ENCODE measurements at regions not wholly inside any gene's neighbourhood (a gene's known extent, or its start where the extent isn't known, plus 50 kb on each side); places are given as distances from the start of the nearest gene placed in this dataset.
"Not testable (repeated sequence)": the region's sequence is repeated elsewhere in the genome, so short reads cannot be mapped to it uniquely, and the experiment has no call there.

DNA sequence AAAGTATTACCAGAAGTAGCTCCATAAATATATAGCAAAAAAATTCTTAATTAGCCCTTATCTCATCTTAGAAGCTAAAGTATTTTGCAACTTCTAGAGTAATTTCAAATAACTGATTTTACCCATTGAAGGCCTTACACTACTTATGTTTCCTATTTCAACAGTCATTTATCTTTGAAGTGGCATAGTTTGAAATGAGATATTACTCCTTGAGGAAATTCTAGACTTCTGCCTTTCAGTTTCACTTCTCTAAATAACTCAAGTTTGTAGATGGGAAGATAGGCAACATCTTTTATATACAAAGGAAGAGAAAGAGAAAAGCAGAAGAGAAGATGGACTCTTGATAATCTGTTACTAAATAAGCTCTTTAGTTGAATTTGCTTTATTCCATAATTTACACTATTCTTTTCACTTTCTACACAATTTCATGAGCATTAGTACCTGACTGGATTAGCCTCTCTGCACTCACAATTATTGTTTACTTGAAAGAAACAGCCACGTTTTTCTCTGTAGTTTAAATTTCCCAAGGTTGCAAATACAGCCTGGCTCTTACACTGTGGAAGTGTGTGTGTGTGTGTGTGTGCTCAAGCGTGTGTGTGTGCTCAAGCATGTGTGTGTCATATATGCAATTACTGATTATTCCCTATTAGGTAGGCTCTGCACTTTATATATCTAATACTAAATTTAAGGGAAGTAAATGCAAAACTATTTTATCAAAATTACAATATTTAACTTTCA is 60.6 kb upstream of the EMB start:
- Mint-ChIP-seq H3K27me3 (ENCODE audit: low read depth) (peaks cover 9% of the 10 kb centered on the region), H3K27ac (peak overlapping the region; percentile 58), H3K9me3 (peaks cover 28% of the 10 kb centered on the region), H3K36me3 (ENCODE audit: low read depth) (peaks cover 29% of the 10 kb centered on the region), H3K4me1 (ENCODE audit: low read depth) (peaks cover 9% of the 10 kb centered on the region), H3K4me3 (peak overlapping the region; percentile 46)

DNA sequence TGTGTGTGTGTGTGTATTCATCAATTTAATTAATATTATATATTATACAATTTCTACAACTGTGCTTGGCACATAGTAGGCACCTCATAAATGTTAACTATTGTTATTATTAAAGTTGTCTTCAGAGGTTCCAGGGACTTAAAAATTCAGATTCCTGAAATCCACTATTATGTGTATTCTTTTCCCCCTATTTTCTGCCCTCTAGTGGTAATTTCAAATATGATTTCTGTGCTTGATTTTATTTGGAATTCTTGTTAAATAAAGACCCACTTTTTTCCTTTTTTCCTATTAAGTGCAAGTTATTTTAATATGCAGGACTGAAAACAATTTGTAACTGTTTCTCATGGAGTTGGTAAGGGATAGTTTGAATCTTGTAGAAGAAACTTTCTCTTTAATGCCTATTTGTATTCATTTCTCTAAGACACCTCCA is 72.0 kb upstream of the EMB start:
- H3K9me3 Mint-ChIP-seq, result peaks cover 12% of the 10 kb centered on the region
- not testable (repeated sequence) for H3K27ac Mint-ChIP-seq; H3K27me3 Mint-ChIP-seq (ENCODE audit: low read depth); H3K4me3 Mint-ChIP-seq; H3K36me3 Mint-ChIP-seq (ENCODE audit: low read depth)
- peaks cover 12% of the 10 kb centered on the region for H3K4me1 Mint-ChIP-seq (ENCODE audit: low read depth)

DNA sequence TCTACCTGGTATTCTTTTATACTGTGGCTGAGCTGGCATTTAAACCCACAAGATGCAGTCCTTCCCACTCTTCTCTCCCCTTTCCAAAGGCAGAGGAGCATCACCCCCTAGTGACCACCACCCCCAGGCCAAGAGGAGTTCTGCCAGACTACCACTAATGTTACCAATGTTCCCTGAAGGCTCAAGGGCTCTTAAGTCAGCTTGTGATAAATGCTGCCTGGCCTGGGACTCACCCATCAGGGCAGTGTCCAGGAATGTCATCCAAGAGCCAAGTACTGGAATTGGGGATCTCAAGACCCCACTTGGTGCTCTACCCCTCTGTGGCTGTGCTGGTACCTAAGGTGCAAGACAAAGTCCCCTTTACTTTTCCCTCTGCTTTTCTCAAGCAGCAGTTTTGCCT is 80.0 kb upstream of the EMB start:
- H3K36me3 Mint-ChIP-seq (ENCODE audit: low read depth); H3K4me3 Mint-ChIP-seq; H3K27ac Mint-ChIP-seq: not testable (repeated sequence)
- Mint-ChIP-seq H3K27me3 (ENCODE audit: low read depth) (peaks cover 11% of the 10 kb centered on the region), H3K9me3 (peaks cover 23% of the 10 kb centered on the region), H3K4me1 (ENCODE audit: low read depth) (peaks cover 11% of the 10 kb centered on the region)

DNA sequence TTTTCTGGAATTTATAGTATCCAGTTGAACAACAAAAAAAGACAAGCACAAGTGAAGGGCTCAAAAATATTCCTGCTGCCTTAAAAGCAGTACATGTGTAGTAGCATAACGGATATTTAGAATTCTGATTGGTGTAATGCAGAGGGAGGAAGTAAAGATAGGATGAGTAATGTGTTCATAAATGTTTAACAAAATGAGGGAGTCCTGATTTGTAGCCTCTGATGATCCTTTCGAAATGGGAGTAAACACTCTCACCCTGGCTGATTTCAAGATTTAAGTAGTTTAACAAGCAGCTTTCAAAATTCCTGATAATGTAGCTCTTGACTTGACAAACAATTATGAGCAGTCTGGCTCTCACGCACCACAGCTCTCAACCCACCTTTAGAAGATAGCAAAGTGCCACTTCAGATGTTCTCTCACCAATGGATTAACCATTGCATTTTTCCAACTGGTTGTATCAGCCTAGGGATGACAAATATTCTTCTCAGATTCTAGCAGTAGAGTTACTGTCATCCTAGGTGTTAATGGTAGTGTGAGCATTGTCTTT is 86.5 kb upstream of the EMB start:
- H3K36me3 Mint-ChIP-seq (ENCODE audit: low read depth); H3K4me1 Mint-ChIP-seq (ENCODE audit: low read depth); H3K4me3 Mint-ChIP-seq; H3K27ac Mint-ChIP-seq; H3K9me3 Mint-ChIP-seq; H3K27me3 Mint-ChIP-seq (ENCODE audit: low read depth): not testable (repeated sequence)

DNA sequence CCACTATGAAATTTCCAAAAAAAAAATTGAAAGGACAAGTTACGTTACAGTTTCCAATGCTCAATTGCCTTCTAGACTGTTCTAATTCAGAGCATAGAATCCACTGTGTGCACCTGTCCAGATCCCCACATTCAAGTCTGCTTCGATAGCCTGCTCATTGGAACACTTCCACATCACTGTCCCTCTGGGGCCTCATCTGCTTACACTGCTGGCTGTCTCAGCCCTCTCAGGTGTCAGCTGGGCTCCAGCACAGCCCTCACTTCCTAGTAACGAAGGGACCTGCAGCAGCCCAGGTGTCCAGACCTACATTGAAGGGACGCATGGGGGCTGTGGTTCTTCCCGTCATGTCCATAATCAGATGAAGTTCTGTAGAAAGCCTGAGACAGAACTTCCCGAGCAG is 94.3 kb upstream of the EMB start:
- Mint-ChIP-seq H3K36me3 (ENCODE audit: low read depth) (peaks cover 2% of the 10 kb centered on the region), H3K27ac (no peak overlapping the region), H3K4me3 (no peak overlapping the region), H3K27me3 (ENCODE audit: low read depth) (peaks cover 8% of the 10 kb centered on the region), H3K4me1 (ENCODE audit: low read depth) (peaks cover 6% of the 10 kb centered on the region), H3K9me3 (no peaks in the 10 kb centered on the region)

DNA sequence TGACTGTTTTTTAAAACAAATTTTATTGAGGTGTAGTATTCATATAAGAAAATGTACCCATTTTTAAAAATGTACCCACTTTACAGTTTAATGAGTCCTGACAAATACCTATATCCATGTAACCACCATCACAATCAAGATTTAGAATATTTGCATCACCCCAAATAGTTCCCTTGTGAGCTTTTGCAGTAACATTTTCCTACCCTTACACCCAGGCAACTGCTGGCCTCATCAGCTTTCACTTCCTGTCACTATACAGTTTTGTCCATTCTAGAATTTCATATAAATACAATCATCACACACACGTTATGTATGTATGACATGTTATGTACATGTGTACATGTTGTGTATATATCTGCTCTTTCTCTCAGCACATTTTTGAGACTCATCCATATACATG is 96.4 kb upstream of the EMB start:
- not testable (repeated sequence) for H3K4me1 Mint-ChIP-seq (ENCODE audit: low read depth); H3K27ac Mint-ChIP-seq; H3K4me3 Mint-ChIP-seq; H3K9me3 Mint-ChIP-seq; H3K36me3 Mint-ChIP-seq (ENCODE audit: low read depth); H3K27me3 Mint-ChIP-seq (ENCODE audit: low read depth)

DNA sequence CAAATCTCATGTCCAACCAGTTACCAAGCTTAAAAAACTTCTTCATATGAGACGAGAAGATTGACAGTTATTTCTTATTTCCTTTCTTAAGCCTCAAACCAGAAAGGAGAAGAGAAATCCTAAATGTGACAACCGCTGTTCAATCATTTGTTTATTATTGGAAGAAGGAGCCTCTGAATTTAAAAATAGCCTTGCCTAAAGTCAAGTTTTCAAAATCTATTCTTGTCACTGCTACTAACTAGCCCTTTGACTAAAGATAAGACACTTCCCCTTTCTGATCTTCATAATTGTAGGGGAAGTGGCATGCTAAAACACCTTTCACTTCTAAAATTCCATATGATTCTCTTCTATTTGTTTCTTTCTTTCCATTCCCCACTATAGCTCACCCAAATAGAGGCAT is 106.2 kb upstream of the EMB start:
- no peaks in the 10 kb centered on the region for H3K4me1 Mint-ChIP-seq (ENCODE audit: low read depth)

DNA sequence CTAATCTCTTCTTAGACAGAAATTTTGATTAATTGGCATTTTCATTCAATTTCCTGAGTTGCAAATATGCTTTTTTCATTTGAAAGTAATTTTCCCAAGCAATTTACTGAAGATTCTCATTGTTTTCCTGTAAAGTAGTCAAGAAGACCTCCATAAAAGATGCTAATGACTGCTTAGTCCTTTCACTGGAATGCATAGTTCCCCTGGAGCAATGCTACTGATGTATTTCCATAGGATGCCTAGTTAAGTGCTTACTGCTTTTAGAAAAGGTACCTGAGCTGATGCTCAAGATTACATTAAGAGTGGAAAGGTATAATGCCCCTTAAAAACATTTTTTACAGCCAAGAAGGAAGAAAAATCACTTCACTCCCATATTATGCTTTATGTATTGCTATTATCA is 109.2 kb upstream of the EMB start:
- Mint-ChIP-seq H3K27ac (no peak overlapping the region), H3K27me3 (ENCODE audit: low read depth) (no peaks in the 10 kb centered on the region), H3K9me3 (no peaks in the 10 kb centered on the region), H3K4me3 (no peak overlapping the region), H3K36me3 (ENCODE audit: low read depth) (no peaks in the 10 kb centered on the region), H3K4me1 (ENCODE audit: low read depth) (peaks cover 2% of the 10 kb centered on the region)

More for the DNA sequence above, 106.2 kb upstream of the EMB start:
- Mint-ChIP-seq H3K36me3 (ENCODE audit: low read depth) (no peaks in the 10 kb centered on the region), H3K4me3 (no peak overlapping the region), H3K27ac (no peak overlapping the region), H3K9me3 (peaks cover 11% of the 10 kb centered on the region), H3K27me3 (ENCODE audit: low read depth) (no peaks in the 10 kb centered on the region)

DNA sequence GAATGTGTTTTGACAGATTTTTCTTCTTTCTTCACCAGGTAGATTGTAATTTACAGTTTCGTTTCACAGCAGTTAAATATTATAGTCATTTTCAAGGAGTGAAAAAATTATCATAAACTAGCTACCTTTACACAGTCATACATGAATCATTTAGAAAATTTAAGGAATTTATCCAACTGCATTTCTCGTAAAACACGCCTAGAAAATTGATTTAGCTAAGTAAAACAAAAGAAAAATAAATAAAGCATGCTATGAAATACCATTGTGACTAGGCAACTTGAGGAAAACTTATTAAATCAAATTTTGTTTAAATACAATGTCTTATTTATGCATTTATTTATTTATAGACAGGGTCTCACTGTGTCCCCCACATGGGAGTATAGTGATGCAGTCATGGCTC is 109.9 kb upstream of the EMB start:
- H3K27ac Mint-ChIP-seq, result no peak overlapping the region
- H3K4me1 Mint-ChIP-seq (ENCODE audit: low read depth), result peaks cover 2% of the 10 kb centered on the region
- H3K9me3 Mint-ChIP-seq, result no peaks in the 10 kb centered on the region

DNA sequence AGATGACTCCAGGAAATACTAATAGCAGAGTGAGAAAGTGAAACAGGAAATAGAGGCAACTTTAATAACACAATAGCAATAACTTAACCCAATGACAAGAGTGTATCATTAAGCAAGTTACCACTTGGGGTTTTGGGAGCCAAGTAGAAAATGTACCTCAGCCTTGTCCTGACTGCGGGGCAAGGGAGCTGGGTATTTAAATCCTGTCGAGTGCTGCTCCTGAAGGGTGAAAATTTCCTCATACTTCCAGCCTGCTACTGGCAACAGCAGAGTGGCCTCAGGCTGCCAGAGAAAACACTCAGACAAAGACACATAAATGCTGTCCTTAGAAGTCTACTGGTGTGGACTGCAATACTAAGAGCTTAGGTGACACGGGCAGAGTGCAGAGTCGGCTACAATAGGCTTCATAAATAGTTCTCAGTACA is 112.5 kb upstream of the EMB start:
- peaks cover 2% of the 10 kb centered on the region for H3K4me1 Mint-ChIP-seq (ENCODE audit: low read depth)
- H3K4me3 Mint-ChIP-seq, result no peak overlapping the region
- H3K27ac Mint-ChIP-seq, result no peak overlapping the region
- no peaks in the 10 kb centered on the region for H3K27me3 Mint-ChIP-seq (ENCODE audit: low read depth)
- no peaks in the 10 kb centered on the region for H3K9me3 Mint-ChIP-seq
- no peaks in the 10 kb centered on the region for H3K36me3 Mint-ChIP-seq (ENCODE audit: low read depth)

More for the DNA sequence above, 109.9 kb upstream of the EMB start:
- Mint-ChIP-seq H3K4me3 (no peak overlapping the region), H3K27me3 (ENCODE audit: low read depth) (no peaks in the 10 kb centered on the region), H3K36me3 (ENCODE audit: low read depth) (no peaks in the 10 kb centered on the region)

DNA sequence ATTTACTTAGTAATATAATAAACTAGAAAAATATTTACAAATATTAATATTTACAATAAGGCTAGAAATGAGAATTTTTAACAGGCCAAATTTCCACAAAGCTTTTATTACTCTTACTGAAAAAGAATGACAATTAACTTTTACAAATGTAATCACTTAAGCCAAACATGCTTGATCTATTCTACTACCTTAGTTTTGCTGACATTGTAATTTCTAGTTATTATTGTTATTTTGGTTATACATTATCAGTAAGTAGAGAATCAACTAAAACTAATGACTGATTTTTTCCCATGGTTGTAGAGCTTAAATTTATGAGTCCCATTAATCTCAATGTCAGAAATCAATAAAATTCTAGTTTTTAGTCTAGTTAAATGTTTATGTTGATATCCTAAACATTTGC is 107.8 kb upstream of the PARP8 start:
- not testable (repeated sequence) for H3K9me3 Mint-ChIP-seq; H3K4me3 Mint-ChIP-seq; H3K36me3 Mint-ChIP-seq (ENCODE audit: low read depth); H3K27me3 Mint-ChIP-seq (ENCODE audit: low read depth); H3K27ac Mint-ChIP-seq; H3K4me1 Mint-ChIP-seq (ENCODE audit: low read depth)

DNA sequence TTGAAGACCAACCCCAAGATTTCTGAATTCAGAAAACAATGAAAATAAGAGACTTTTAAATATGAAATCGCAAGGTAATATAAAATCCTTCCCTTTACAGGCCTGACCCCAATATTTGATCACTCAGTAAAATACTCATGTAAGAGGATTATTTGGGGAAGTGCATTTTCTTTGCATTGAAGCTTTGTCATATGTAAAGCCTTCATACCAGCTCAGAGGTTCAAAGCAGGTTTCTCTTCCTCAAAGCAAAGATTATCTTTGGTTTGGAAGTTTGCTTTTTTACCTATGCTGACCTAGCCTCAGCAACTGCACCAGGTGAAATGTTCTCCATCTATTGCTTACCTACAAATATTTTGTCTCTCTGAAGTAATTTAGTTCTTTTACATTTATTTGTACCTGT is 106.5 kb upstream of the PARP8 start:
- no peak overlapping the region for H3K27ac Mint-ChIP-seq
- no peaks in the 10 kb centered on the region for H3K36me3 Mint-ChIP-seq (ENCODE audit: low read depth)
- no peak overlapping the region for H3K4me3 Mint-ChIP-seq
- H3K4me1 Mint-ChIP-seq (ENCODE audit: low read depth), result peaks cover 11% of the 10 kb centered on the region
- no peaks in the 10 kb centered on the region for H3K9me3 Mint-ChIP-seq
- no peaks in the 10 kb centered on the region for H3K27me3 Mint-ChIP-seq (ENCODE audit: low read depth)

DNA sequence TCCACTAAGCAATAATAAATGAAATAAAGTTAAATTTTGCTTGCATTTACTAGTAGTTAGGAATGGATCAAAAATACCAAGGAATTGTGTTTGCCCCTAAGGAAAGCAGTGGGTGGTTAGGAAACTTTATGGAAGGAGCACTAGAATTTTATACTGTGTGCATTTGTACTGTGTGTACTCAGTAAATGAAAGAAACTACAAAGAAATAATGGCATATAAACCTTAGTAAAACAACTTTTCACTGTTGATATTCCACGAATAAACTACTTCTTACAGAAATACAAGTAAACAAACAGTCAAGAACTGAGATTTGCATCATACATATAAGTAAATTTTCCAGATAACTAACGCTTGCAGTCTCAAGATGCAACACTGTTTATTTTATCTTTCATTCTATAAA is 103.7 kb upstream of the PARP8 start:
- peaks cover 24% of the 10 kb centered on the region for H3K4me1 Mint-ChIP-seq (ENCODE audit: low read depth)

DNA sequence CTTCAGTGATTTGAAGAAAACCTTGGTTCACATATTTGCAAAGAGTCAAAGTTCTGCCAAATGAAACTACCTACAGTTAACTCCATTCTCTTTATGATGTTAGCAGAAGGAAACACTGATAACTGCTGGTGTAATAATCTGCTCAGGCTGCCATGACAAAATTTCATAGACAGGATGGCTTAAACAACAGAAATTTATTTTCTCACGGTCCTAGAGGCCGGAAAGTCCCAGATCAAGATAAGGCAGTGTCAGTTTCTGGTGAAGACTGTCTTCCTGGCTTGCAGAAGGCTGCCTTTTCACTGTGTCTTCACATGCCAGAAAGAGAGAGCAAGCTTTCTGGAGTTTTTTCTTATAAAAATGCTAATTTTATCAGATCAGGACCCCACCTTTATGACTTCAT is 102.4 kb upstream of the PARP8 start:
- Mint-ChIP-seq H3K9me3 (peaks cover 29% of the 10 kb centered on the region), H3K4me3 (peak overlapping the region; percentile 54), H3K36me3 (ENCODE audit: low read depth) (peaks cover 23% of the 10 kb centered on the region), H3K4me1 (ENCODE audit: low read depth) (peaks cover 24% of the 10 kb centered on the region), H3K27me3 (ENCODE audit: low read depth) (no peaks in the 10 kb centered on the region), H3K27ac (peak overlapping the region; percentile 69)

More for the DNA sequence above, 103.7 kb upstream of the PARP8 start:
- Mint-ChIP-seq H3K9me3 (peaks cover 15% of the 10 kb centered on the region), H3K27me3 (ENCODE audit: low read depth) (no peaks in the 10 kb centered on the region), H3K36me3 (ENCODE audit: low read depth) (peaks cover 12% of the 10 kb centered on the region), H3K27ac (no peak overlapping the region), H3K4me3 (no peak overlapping the region)

DNA sequence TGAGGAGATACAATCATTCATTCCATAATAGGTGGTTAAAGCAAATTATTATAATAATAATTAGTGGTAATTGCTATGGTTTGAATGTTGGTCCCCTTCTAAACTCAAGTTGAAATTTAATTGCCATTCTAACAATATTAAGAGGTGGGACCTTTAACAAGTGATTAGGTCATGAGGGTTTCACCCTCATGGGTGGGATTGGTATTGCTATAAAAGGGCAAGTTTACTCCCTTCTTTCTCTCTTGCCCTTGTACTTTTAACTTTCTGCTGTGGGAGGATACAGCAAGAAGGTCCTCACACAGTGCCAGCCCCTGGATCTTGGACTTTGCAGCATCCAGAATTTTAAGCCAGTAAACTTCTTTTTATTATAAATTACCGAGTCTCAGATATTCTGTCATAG is 101.9 kb upstream of the PARP8 start:
- Mint-ChIP-seq H3K36me3 (ENCODE audit: low read depth) (peaks cover 25% of the 10 kb centered on the region), H3K27me3 (ENCODE audit: low read depth) (no peaks in the 10 kb centered on the region), H3K4me3 (peak overlapping the region; percentile 54), H3K9me3 (peaks cover 34% of the 10 kb centered on the region), H3K27ac (peak overlapping the region; percentile 69), H3K4me1 (ENCODE audit: low read depth) (peaks cover 24% of the 10 kb centered on the region)
